Stimulated activated CD8-positive, alpha-beta memory T cell treated with anti-CD3 and anti-CD28 coated beads, Interleukin-4, amount 100 ng/mL, for 1 hour (primary cell): ENCODE measurements at regions not wholly inside any gene's neighbourhood (a gene's known extent, or its start where the extent isn't known, plus 50 kb on each side); places are given as distances from the start of the nearest gene placed in this dataset.
"Not testable (repeated sequence)": the region's sequence is repeated elsewhere in the genome, so short reads cannot be mapped to it uniquely, and the experiment has no call there.

Experiments used
- DNase-seq, 2 donors: peaks; one replicate each; pipeline ENCODE4 v3.0.0-alpha.2; 2020; ENCODE audit warnings: low read depth in 2 of 2, low spot score in 1 of 2

GRCh38 chr4:82248903-82249632 lies 124.7 kb downstream of the HNRNPD start:
- no peak for DNase-seq

- DNase-seq: no peak
Measured at GRCh38 chr4:82247629-82248028, 126.2 kb downstream of the HNRNPD start.

GRCh38 chr4:82247171-82247570 lies 126.6 kb downstream of the HNRNPD start:
- DNase-seq: no peak

GRCh38 chr4:82241534-82241933 lies 132.3 kb downstream of the HNRNPD start:
- DNase-seq: no peak

GRCh38 chr4:82240410-82240809 lies 133.4 kb downstream of the HNRNPD start:
- DNase-seq: no peak

GRCh38 chr4:82237142-82237541 lies 136.6 kb downstream of the HNRNPD start:
- not testable (repeated sequence) for DNase-seq

- no peak for DNase-seq
Measured at GRCh38 chr4:82235346-82235745, 138.4 kb downstream of the HNRNPD start.

- DNase-seq: no peak
Measured at GRCh38 chr4:82232891-82233290, 140.9 kb downstream of the HNRNPD start.

- DNase-seq: no peak
Measured at GRCh38 chr4:82231806-82232205, 142.0 kb downstream of the HNRNPD start.

GRCh38 chr4:82230306-82230705 lies 143.5 kb downstream of the HNRNPD start:
- DNase-seq: no peak

GRCh38 chr4:82225030-82225429 lies 148.8 kb downstream of the HNRNPD start:
- DNase-seq: no peak

- no peak for DNase-seq
Measured at GRCh38 chr4:82223715-82224114, 150.1 kb downstream of the HNRNPD start.

GRCh38 chr4:82219346-82219745 lies 154.4 kb downstream of the HNRNPD start:
- no peak for DNase-seq

- no peak for DNase-seq
Measured at GRCh38 chr4:82217986-82218715, 155.6 kb downstream of the HNRNPD start.

- DNase-seq: no peak
Measured at GRCh38 chr4:82216219-82216618, 157.6 kb downstream of the HNRNPD start.

GRCh38 chr4:82215800-82216199 lies 158.0 kb downstream of the HNRNPD start:
- no peak for DNase-seq

- DNase-seq: no peak
Measured at GRCh38 chr4:82215039-82215438, 158.8 kb downstream of the HNRNPD start.

GRCh38 chr4:82213485-82214417 lies 160.0 kb downstream of the HNRNPD start:
- DNase-seq: no peak

- no peak for DNase-seq
Measured at GRCh38 chr4:82201805-82202641, 171.8 kb downstream of the HNRNPD start.

GRCh38 chr4:82201303-82201702 lies 172.5 kb downstream of the HNRNPD start:
- no peak for DNase-seq

- no peak for DNase-seq
Measured at GRCh38 chr4:82200046-82200445, 173.7 kb downstream of the HNRNPD start.
